GM19467 (cell line): ENCODE measurements at regions not wholly inside any gene's neighbourhood (a gene's known extent, or its start where the extent isn't known, plus 50 kb on each side); places are given as distances from the start of the nearest gene placed in this dataset.
"Not testable (repeated sequence)": the region's sequence is repeated elsewhere in the genome, so short reads cannot be mapped to it uniquely, and the experiment has no call there.

ENCODE experiments used
- ATAC-seq: cut with Tn5 transposase; IDR thresholded peaks from one replicate; pipeline ENCODE4 v1.9.1; 2021; ENCODE audit warnings: mild to moderate bottlenecking, moderate library complexity; ENCODE audit not compliant: unreplicated experiment

GRCh38 chr9:85792057-85792456 lies 50.3 kb upstream of the AGTPBP1 start:
- not testable (repeated sequence) for ATAC-seq

GRCh38 chr9:85802978-85803695 lies 61.4 kb upstream of the AGTPBP1 start:
- not testable (repeated sequence) for ATAC-seq

GRCh38 chr9:85804847-85805133 lies 63.0 kb upstream of the AGTPBP1 start:
- not testable (repeated sequence) for ATAC-seq

- peak; percentile 72 for ATAC-seq
Observed at GRCh38 chr9:85805134-85806005, 63.6 kb upstream of the AGTPBP1 start.

- ATAC-seq: not testable (repeated sequence)
Observed at GRCh38 chr9:85808329-85808728, 66.6 kb upstream of the AGTPBP1 start.

GRCh38 chr9:85813388-85813787 lies 71.6 kb upstream of the AGTPBP1 start:
- not testable (repeated sequence) for ATAC-seq

GRCh38 chr9:85814800-85815199 lies 73.0 kb upstream of the AGTPBP1 start:
- ATAC-seq: not testable (repeated sequence)

GRCh38 chr9:85818971-85819370 lies 77.2 kb upstream of the AGTPBP1 start:
- ATAC-seq: not testable (repeated sequence)

- ATAC-seq: not testable (repeated sequence)
Observed at GRCh38 chr9:85820598-85820997, 78.8 kb upstream of the AGTPBP1 start.

- not testable (repeated sequence) for ATAC-seq
Observed at GRCh38 chr9:85824949-85825348, 83.2 kb upstream of the AGTPBP1 start.

- not testable (repeated sequence) for ATAC-seq
Observed at GRCh38 chr9:85834591-85834990, 92.8 kb upstream of the AGTPBP1 start.

GRCh38 chr9:85843949-85844348 lies 97.0 kb upstream of the NAA35 start:
- not testable (repeated sequence) for ATAC-seq

GRCh38 chr9:85847782-85848181 lies 93.2 kb upstream of the NAA35 start:
- not testable (repeated sequence) for ATAC-seq

GRCh38 chr9:85858056-85858750 lies 82.7 kb upstream of the NAA35 start:
- ATAC-seq: no peak

GRCh38 chr9:85859765-85860164 lies 81.2 kb upstream of the NAA35 start:
- ATAC-seq: no peak

- ATAC-seq: not testable (repeated sequence)
Observed at GRCh38 chr9:85861882-85862281, 79.1 kb upstream of the NAA35 start.

- no peak for ATAC-seq
Observed at GRCh38 chr9:85863875-85864274, 77.1 kb upstream of the NAA35 start.

- ATAC-seq: no peak
Observed at GRCh38 chr9:85871008-85871407, 69.9 kb upstream of the NAA35 start.

- ATAC-seq: not testable (repeated sequence)
Observed at GRCh38 chr9:85871683-85872082, 69.3 kb upstream of the NAA35 start.

GRCh38 chr9:85872463-85872862 lies 68.5 kb upstream of the NAA35 start:
- ATAC-seq: no peak

GRCh38 chr9:85876628-85877027 lies 64.3 kb upstream of the NAA35 start:
- ATAC-seq: no peak
